OCI-LY7 (cell line): ENCODE measurements at regions not wholly inside any gene's neighbourhood (a gene's known extent, or its start where the extent isn't known, plus 50 kb on each side); places are given as distances from the start of the nearest gene placed in this dataset.

Experiments
- CTCF ChIP-seq: fragments of 200-600 bp; sonication (generic); conservative IDR thresholded peaks from 2 replicates; pipeline ENCODE4 v1.5.1; 2014; ENCODE audit warnings: mild to moderate bottlenecking, antibody characterized with exemption, low read length, moderate library complexity, mixed read lengths
- EZH2phosphoT487 ChIP-seq: fragments of 200-600 bp; sonication (generic); IDR thresholded peaks from 2 replicates; pipeline ENCODE4 v1.6.1; 2018; ENCODE audit warnings: low read depth, borderline replicate concordance, mild to moderate bottlenecking, mixed run types, antibody characterized with exemption, low read length, moderate library complexity, mixed read lengths

DNA sequence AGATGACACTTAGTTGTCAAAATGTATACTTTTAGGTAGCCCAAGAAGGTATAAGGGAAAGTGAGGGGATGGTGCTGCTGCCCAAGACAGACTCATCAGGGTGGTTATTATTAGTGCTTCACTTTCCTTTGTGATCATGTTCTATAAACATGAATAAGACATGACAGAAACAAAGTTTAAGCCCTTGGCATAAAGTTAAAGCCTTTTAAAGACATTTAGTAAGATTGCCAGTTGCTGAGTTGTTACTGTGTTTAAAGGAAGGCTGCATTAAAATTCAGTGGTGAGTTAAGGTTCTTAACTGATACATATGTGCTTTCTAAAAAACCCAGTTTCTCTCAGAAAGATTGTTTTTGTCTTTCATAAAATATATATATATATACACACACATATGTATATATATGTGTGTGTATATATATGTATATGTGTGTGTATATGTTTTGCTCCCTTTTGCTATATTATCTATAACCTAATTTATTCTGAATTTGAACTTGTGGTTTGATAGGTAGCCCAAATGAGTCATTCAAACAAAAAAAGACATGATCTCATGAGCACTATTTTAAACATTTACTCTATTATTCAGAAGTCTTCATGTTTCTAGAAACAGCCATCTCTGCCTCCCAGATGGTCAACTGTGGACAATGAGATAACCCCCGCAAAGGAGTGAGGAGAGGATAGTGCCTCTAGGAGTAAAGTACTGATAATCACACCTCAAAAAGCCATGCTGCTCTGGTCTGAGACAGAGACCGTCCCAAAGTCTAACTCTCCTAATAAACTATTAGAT, 98.1 kb upstream of the OTUD4 start:
- TF ChIP-seq CTCF, result no peak
- no peak for TF ChIP-seq EZH2phosphoT487
